A549 (cell line): ENCODE measurements at regions not wholly inside any gene's neighbourhood (a gene's known extent, or its start where the extent isn't known, plus 50 kb on each side); places are given as distances from the start of the nearest gene placed in this dataset.

Experiments used
- CHD2 ChIP-seq: fragments of 150-350 bp; IDR thresholded peaks from 2 replicates; pipeline ENCODE4 v1.6.1; 2014; ENCODE audit warnings: low read length; ENCODE audit not compliant: partially characterized antibody
- GATA3 ChIP-seq: IDR thresholded peaks from 2 replicates; pipeline ENCODE4 v1.6.1; 2012; ENCODE audit warnings: borderline replicate concordance
- JUN ChIP-seq, 2 experiments: fragments of >200 bp; sonication (Bioruptor Twin); formaldehyde crosslinking; IDR thresholded peaks; 2 replicates in 1 of 2; 3 replicates in 1 of 2; pipeline ENCODE4 v1.6.1; 2016 to 2017
- KDM1A ChIP-seq: fragments of 200-600 bp; sonication (generic); IDR thresholded peaks from 2 replicates; pipeline ENCODE4 v1.6.1; 2016; ENCODE audit warnings: low read depth, mild to moderate bottlenecking
- POLR2A ChIP-seq: IDR thresholded peaks from 2 replicates; pipeline ENCODE4 v1.6.1; 2012; ENCODE audit warnings: mild to moderate bottlenecking, low read length

- TF ChIP-seq JUN (IDR thresholded peaks at IDR 0.05) (no peak), CHD2 (no peak), POLR2A (no peak), KDM1A (no peak), GATA3 (no peak)
These were observed 64.8 kb upstream of the ZNF648 start for GRCh38 chr1:182126272-182126800.
